ENCODE measurements at regions not wholly inside any gene's neighbourhood (a gene's known extent, or its start where the extent isn't known, plus 50 kb on each side); places are given as distances from the start of the nearest gene placed in this dataset.

GRCh38 chr13:29934531-29935308 is 84.3 kb upstream of the UBL3 start:
- H3K27ac Mint-ChIP-seq: peak overlapping the region; percentile 89
- H3K27me3 Mint-ChIP-seq: no peaks in the 10 kb centered on the region
- ATAC-seq (replicated peaks): peak; percentile 49
- H3K36me3 Mint-ChIP-seq (ENCODE audit: low read depth): no peaks in the 10 kb centered on the region
- peak overlapping the region; percentile 89 for H3K4me3 Mint-ChIP-seq
- H3K4me1 Mint-ChIP-seq: peaks cover 38% of the 10 kb centered on the region
- no peaks in the 10 kb centered on the region for H3K9me3 Mint-ChIP-seq

- ATAC-seq (replicated peaks): no peak
- H3K4me3 Mint-ChIP-seq: no peak overlapping the region
- no peaks in the 10 kb centered on the region for H3K36me3 Mint-ChIP-seq (ENCODE audit: low read depth)
- no peak overlapping the region for H3K27ac Mint-ChIP-seq
- no peaks in the 10 kb centered on the region for H3K9me3 Mint-ChIP-seq
- H3K4me1 Mint-ChIP-seq: peaks cover 32% of the 10 kb centered on the region
- no peaks in the 10 kb centered on the region for H3K27me3 Mint-ChIP-seq
Observed at GRCh38 chr13:29933401-29933800, 83.0 kb upstream of the UBL3 start.

- H3K9me3 Mint-ChIP-seq: no peaks in the 10 kb centered on the region
- no peak overlapping the region for H3K4me3 Mint-ChIP-seq
- no peak overlapping the region for H3K27ac Mint-ChIP-seq
- H3K27me3 Mint-ChIP-seq: no peaks in the 10 kb centered on the region
- ATAC-seq (replicated peaks): no peak
- H3K36me3 Mint-ChIP-seq (ENCODE audit: low read depth): no peaks in the 10 kb centered on the region
- H3K4me1 Mint-ChIP-seq: peaks cover 20% of the 10 kb centered on the region
Observed at GRCh38 chr13:29931696-29932095, 81.3 kb upstream of the UBL3 start.

GRCh38 chr13:29929062-29929847 is 78.8 kb upstream of the UBL3 start:
- Mint-ChIP-seq H3K9me3 (no peaks in the 10 kb centered on the region), H3K4me3 (no peak overlapping the region), H3K27ac (no peak overlapping the region), H3K36me3 (ENCODE audit: low read depth) (no peaks in the 10 kb centered on the region), H3K27me3 (no peaks in the 10 kb centered on the region), H3K4me1 (no peaks in the 10 kb centered on the region)
- ATAC-seq (replicated peaks): no peak

- no peaks in the 10 kb centered on the region for H3K9me3 Mint-ChIP-seq
- H3K27ac Mint-ChIP-seq: no peak overlapping the region
- H3K27me3 Mint-ChIP-seq: no peaks in the 10 kb centered on the region
- H3K36me3 Mint-ChIP-seq (ENCODE audit: low read depth): no peaks in the 10 kb centered on the region
- H3K4me1 Mint-ChIP-seq: no peaks in the 10 kb centered on the region
- H3K4me3 Mint-ChIP-seq: no peak overlapping the region
- ATAC-seq (replicated peaks): no peak
Observed at GRCh38 chr13:29926098-29926476, 75.7 kb upstream of the UBL3 start.

GRCh38 chr13:29925457-29926097 is 75.2 kb upstream of the UBL3 start:
- Mint-ChIP-seq H3K9me3 (no peaks in the 10 kb centered on the region), H3K4me1 (no peaks in the 10 kb centered on the region), H3K27me3 (no peaks in the 10 kb centered on the region), H3K36me3 (ENCODE audit: low read depth) (no peaks in the 10 kb centered on the region), H3K27ac (no peak overlapping the region), H3K4me3 (no peak overlapping the region)
- no peak for ATAC-seq (replicated peaks)

- no peaks in the 10 kb centered on the region for H3K9me3 Mint-ChIP-seq
- no peaks in the 10 kb centered on the region for H3K36me3 Mint-ChIP-seq (ENCODE audit: low read depth)
- H3K27me3 Mint-ChIP-seq: no peaks in the 10 kb centered on the region
- H3K27ac Mint-ChIP-seq: no peak overlapping the region
- no peak for ATAC-seq (replicated peaks)
- H3K4me1 Mint-ChIP-seq: no peaks in the 10 kb centered on the region
- H3K4me3 Mint-ChIP-seq: no peak overlapping the region
Observed at GRCh38 chr13:29924482-29925350, 74.3 kb upstream of the UBL3 start.

- ATAC-seq (replicated peaks): peak; percentile 98
- Mint-ChIP-seq H3K9me3 (no peaks in the 10 kb centered on the region), H3K36me3 (ENCODE audit: low read depth) (no peaks in the 10 kb centered on the region), H3K27ac (no peak overlapping the region), H3K4me3 (no peak overlapping the region), H3K4me1 (no peaks in the 10 kb centered on the region), H3K27me3 (no peaks in the 10 kb centered on the region)
Observed at GRCh38 chr13:29923554-29924481, 73.4 kb upstream of the UBL3 start.

- no peak overlapping the region for H3K27ac Mint-ChIP-seq
- H3K4me3 Mint-ChIP-seq: no peak overlapping the region
- H3K4me1 Mint-ChIP-seq: no peaks in the 10 kb centered on the region
- no peak for ATAC-seq (replicated peaks)
- no peaks in the 10 kb centered on the region for H3K9me3 Mint-ChIP-seq
- H3K36me3 Mint-ChIP-seq (ENCODE audit: low read depth): no peaks in the 10 kb centered on the region
- H3K27me3 Mint-ChIP-seq: no peaks in the 10 kb centered on the region
Observed at GRCh38 chr13:29922896-29923295, 72.5 kb upstream of the UBL3 start.

- Mint-ChIP-seq H3K4me1 (no peaks in the 10 kb centered on the region), H3K36me3 (ENCODE audit: low read depth) (no peaks in the 10 kb centered on the region), H3K9me3 (no peaks in the 10 kb centered on the region), H3K27ac (no peak overlapping the region), H3K27me3 (no peaks in the 10 kb centered on the region), H3K4me3 (no peak overlapping the region)
- no peak for ATAC-seq (replicated peaks)
Observed at GRCh38 chr13:29922281-29922821, 71.9 kb upstream of the UBL3 start.

- Mint-ChIP-seq H3K9me3 (no peaks in the 10 kb centered on the region), H3K4me3 (no peak overlapping the region), H3K4me1 (no peaks in the 10 kb centered on the region), H3K36me3 (ENCODE audit: low read depth) (no peaks in the 10 kb centered on the region), H3K27me3 (no peaks in the 10 kb centered on the region), H3K27ac (no peak overlapping the region)
- ATAC-seq (replicated peaks): no peak
Observed at GRCh38 chr13:29921542-29921941, 71.1 kb upstream of the UBL3 start.

GRCh38 chr13:29920025-29920643 is 69.7 kb upstream of the UBL3 start:
- ATAC-seq (replicated peaks): no peak
- Mint-ChIP-seq H3K36me3 (ENCODE audit: low read depth) (no peaks in the 10 kb centered on the region), H3K27ac (no peak overlapping the region), H3K4me3 (no peak overlapping the region), H3K9me3 (no peaks in the 10 kb centered on the region), H3K4me1 (no peaks in the 10 kb centered on the region), H3K27me3 (no peaks in the 10 kb centered on the region)

GRCh38 chr13:29918845-29919244 is 68.4 kb upstream of the UBL3 start:
- no peaks in the 10 kb centered on the region for H3K9me3 Mint-ChIP-seq
- no peaks in the 10 kb centered on the region for H3K27me3 Mint-ChIP-seq
- ATAC-seq (replicated peaks): no peak
- H3K4me3 Mint-ChIP-seq: no peak overlapping the region
- no peaks in the 10 kb centered on the region for H3K36me3 Mint-ChIP-seq (ENCODE audit: low read depth)
- H3K4me1 Mint-ChIP-seq: no peaks in the 10 kb centered on the region
- no peak overlapping the region for H3K27ac Mint-ChIP-seq

Data from activated T-helper 17 cell treated with anti-CD3 and anti-CD28 coated beads, Interleukin-2, amount 50 U/mL, for 72 hours (primary cell).